Inferior parietal cortex (tissue), 1 donor: ENCODE measurements at regions not wholly inside any gene's neighbourhood (a gene's known extent, or its start where the extent isn't known, plus 50 kb on each side); places are given as distances from the start of the nearest gene placed in this dataset.

Experiments used
- DNase-seq: peaks from one replicate; pipeline ENCODE4 v3.0.0-alpha.2; 2016; ENCODE audit errors: extremely low spot score

- DNase-seq: no peak
Measured at GRCh38 chr11:101401245-101401644, 182.6 kb downstream of the TRPC6 start.

GRCh38 chr11:101397979-101398378 lies 185.8 kb downstream of the TRPC6 start:
- no peak for DNase-seq

- DNase-seq: no peak
Measured at GRCh38 chr11:101390539-101390938, 193.3 kb downstream of the TRPC6 start.

- no peak for DNase-seq
Measured at GRCh38 chr11:101369835-101370234, 214.0 kb downstream of the TRPC6 start.

- DNase-seq: no peak
Measured at GRCh38 chr11:101363706-101364275, 220.0 kb downstream of the TRPC6 start.

GRCh38 chr11:101362643-101363042 lies 221.2 kb downstream of the TRPC6 start:
- no peak for DNase-seq

- DNase-seq: no peak
Measured at GRCh38 chr11:101357771-101358170, 226.0 kb downstream of the TRPC6 start.

GRCh38 chr11:101354801-101355200 lies 225.2 kb upstream of the PGR start:
- DNase-seq: no peak

GRCh38 chr11:101348786-101349185 lies 219.2 kb upstream of the PGR start:
- no peak for DNase-seq

- DNase-seq: no peak
Measured at GRCh38 chr11:101346591-101346990, 217.0 kb upstream of the PGR start.

- no peak for DNase-seq
Measured at GRCh38 chr11:101345891-101346290, 216.3 kb upstream of the PGR start.

- no peak for DNase-seq
Measured at GRCh38 chr11:101342307-101342706, 212.7 kb upstream of the PGR start.

GRCh38 chr11:101341578-101341977 lies 212.0 kb upstream of the PGR start:
- no peak for DNase-seq

GRCh38 chr11:101336858-101337257 lies 207.2 kb upstream of the PGR start:
- DNase-seq: no peak

GRCh38 chr11:101336155-101336554 lies 206.5 kb upstream of the PGR start:
- no peak for DNase-seq

- no peak for DNase-seq
Measured at GRCh38 chr11:101334581-101334980, 205.0 kb upstream of the PGR start.

GRCh38 chr11:101331411-101331810 lies 201.8 kb upstream of the PGR start:
- DNase-seq: no peak

GRCh38 chr11:101327908-101328307 lies 198.3 kb upstream of the PGR start:
- no peak for DNase-seq

- DNase-seq: no peak
Measured at GRCh38 chr11:101326141-101326540, 196.5 kb upstream of the PGR start.

- no peak for DNase-seq
Measured at GRCh38 chr11:101323997-101324396, 194.4 kb upstream of the PGR start.

- no peak for DNase-seq
Measured at GRCh38 chr11:101321222-101321621, 191.6 kb upstream of the PGR start.

- DNase-seq: no peak
Measured at GRCh38 chr11:101306721-101307120, 177.1 kb upstream of the PGR start.

- no peak for DNase-seq
Measured at GRCh38 chr11:101305496-101305895, 175.9 kb upstream of the PGR start.

- DNase-seq: no peak
Measured at GRCh38 chr11:101299210-101299609, 169.6 kb upstream of the PGR start.
